SK-N-SH treated with all-trans-retinoic acid at 6 μM for 48 hours (cell line): ENCODE measurements at regions not wholly inside any gene's neighbourhood (a gene's known extent, or its start where the extent isn't known, plus 50 kb on each side); places are given as distances from the start of the nearest gene placed in this dataset.
"Not testable (repeated sequence)": the region's sequence is repeated elsewhere in the genome, so short reads cannot be mapped to it uniquely, and the experiment has no call there.

Experiments used
- OSR1 ChIP-seq: fragments of 250-450 bp; sonication (Bioruptor Pico); IDR thresholded peaks from 2 replicates; pipeline ENCODE4 v1.8.0; 2022; ENCODE audit warnings: moderate library complexity, mild to moderate bottlenecking, inconsistent platforms
- PATZ1 ChIP-seq: fragments of 250-450 bp; sonication (Bioruptor Pico); IDR thresholded peaks from 2 replicates; pipeline ENCODE4 v1.8.0; 2020; ENCODE audit warnings: mild to moderate bottlenecking, moderate library complexity, borderline replicate concordance
- RARB ChIP-seq: fragments of 250-450 bp; sonication (Bioruptor Pico); IDR thresholded peaks from 2 replicates; pipeline ENCODE4 v1.8.0; 2021; ENCODE audit warnings: mild to moderate bottlenecking, moderate library complexity

- TF ChIP-seq RARB, OSR1, PATZ1 (CRISPR knock-in tag): not testable (repeated sequence)
These were observed 129.6 kb upstream of the ANKRD30A start for GRCh38 chr10:36995806-36996205.
